ENCODE measurements at regions not wholly inside any gene's neighbourhood (a gene's known extent, or its start where the extent isn't known, plus 50 kb on each side); places are given as distances from the start of the nearest gene placed in this dataset.

GRCh38 chr18:28834889-28835288, 658.0 kb upstream of the CDH2 start:
- DNase-seq (ENCODE audit: extremely low read depth, low read depth) = no peak

GRCh38 chr18:28831908-28832307, 655.0 kb upstream of the CDH2 start:
- no peak for DNase-seq (ENCODE audit: extremely low read depth, low read depth)

GRCh38 chr18:28831476-28831875, 654.5 kb upstream of the CDH2 start:
- no peak for DNase-seq (ENCODE audit: extremely low read depth, low read depth)

- no peak for DNase-seq (ENCODE audit: extremely low read depth, low read depth)
Observed at GRCh38 chr18:28826107-28826506, 649.2 kb upstream of the CDH2 start.

GRCh38 chr18:28824183-28824574, 647.2 kb upstream of the CDH2 start:
- DNase-seq (ENCODE audit: extremely low read depth, low read depth) = no peak

- DNase-seq (ENCODE audit: extremely low read depth, low read depth) = no peak
Observed at GRCh38 chr18:28823506-28824182, 646.7 kb upstream of the CDH2 start.

GRCh38 chr18:28820353-28820752, 643.4 kb upstream of the CDH2 start:
- DNase-seq (ENCODE audit: extremely low read depth, low read depth) = no peak

GRCh38 chr18:28816155-28816554, 639.2 kb upstream of the CDH2 start:
- no peak for DNase-seq (ENCODE audit: extremely low read depth, low read depth)

- no peak for DNase-seq (ENCODE audit: extremely low read depth, low read depth)
Observed at GRCh38 chr18:28814365-28814764, 637.4 kb upstream of the CDH2 start.

- DNase-seq (ENCODE audit: extremely low read depth, low read depth) = no peak
Observed at GRCh38 chr18:28808373-28808772, 631.4 kb upstream of the CDH2 start.

- no peak for DNase-seq (ENCODE audit: extremely low read depth, low read depth)
Observed at GRCh38 chr18:28805491-28805890, 628.6 kb upstream of the CDH2 start.

- no peak for DNase-seq (ENCODE audit: extremely low read depth, low read depth)
Observed at GRCh38 chr18:28804512-28805202, 627.7 kb upstream of the CDH2 start.

- no peak for DNase-seq (ENCODE audit: extremely low read depth, low read depth)
Observed at GRCh38 chr18:28802546-28802945, 625.6 kb upstream of the CDH2 start.

- DNase-seq (ENCODE audit: extremely low read depth, low read depth) = no peak
Observed at GRCh38 chr18:28801876-28802275, 624.9 kb upstream of the CDH2 start.

- no peak for DNase-seq (ENCODE audit: extremely low read depth, low read depth)
Observed at GRCh38 chr18:28794459-28795245, 617.7 kb upstream of the CDH2 start.

- no peak for DNase-seq (ENCODE audit: extremely low read depth, low read depth)
Observed at GRCh38 chr18:28793901-28794300, 617.0 kb upstream of the CDH2 start.

- no peak for DNase-seq (ENCODE audit: extremely low read depth, low read depth)
Observed at GRCh38 chr18:28792404-28793086, 615.6 kb upstream of the CDH2 start.

- DNase-seq (ENCODE audit: extremely low read depth, low read depth) = no peak
Observed at GRCh38 chr18:28791101-28791500, 614.2 kb upstream of the CDH2 start.

GRCh38 chr18:28789502-28789901, 612.6 kb upstream of the CDH2 start:
- DNase-seq (ENCODE audit: extremely low read depth, low read depth) = no peak

GRCh38 chr18:28786926-28787325, 610.0 kb upstream of the CDH2 start:
- DNase-seq (ENCODE audit: extremely low read depth, low read depth) = no peak

Measured in NCI-H460 (cell line).